Right renal cortex interstitium (tissue), 3 donors: ENCODE measurements at regions not wholly inside any gene's neighbourhood (a gene's known extent, or its start where the extent isn't known, plus 50 kb on each side); places are given as distances from the start of the nearest gene placed in this dataset.
"Not testable (repeated sequence)": the region's sequence is repeated elsewhere in the genome, so short reads cannot be mapped to it uniquely, and the experiment has no call there.

Experiments used
- DNase-seq, 3 donors: peaks; one replicate each; pipeline ENCODE4 v3.0.0-alpha.2; 2013; ENCODE audit warnings: low read depth in 3 of 3, low spot score in 2 of 3

- DNase-seq, result no peak
Observed at GRCh38 chr7:89770161-89770560, 384.1 kb upstream of the STEAP1 start.

GRCh38 chr7:89771003-89771636 lies 383.1 kb upstream of the STEAP1 start:
- no peak for DNase-seq

- no peak for DNase-seq
Observed at GRCh38 chr7:89772276-89772675, 382.0 kb upstream of the STEAP1 start.

GRCh38 chr7:89773611-89774010 lies 380.7 kb upstream of the STEAP1 start:
- DNase-seq, result no peak

- DNase-seq, result no peak
Observed at GRCh38 chr7:89775459-89775858, 378.8 kb upstream of the STEAP1 start.

GRCh38 chr7:89776980-89777379 lies 377.3 kb upstream of the STEAP1 start:
- DNase-seq, result no peak

GRCh38 chr7:89777499-89777898 lies 376.8 kb upstream of the STEAP1 start:
- no peak for DNase-seq

- DNase-seq, result no peak
Observed at GRCh38 chr7:89780291-89780690, 374.0 kb upstream of the STEAP1 start.

- no peak for DNase-seq
Observed at GRCh38 chr7:89796481-89796880, 357.8 kb upstream of the STEAP1 start.

GRCh38 chr7:89797965-89798598 lies 356.2 kb upstream of the STEAP1 start:
- DNase-seq, result no peak

- DNase-seq, result no peak
Observed at GRCh38 chr7:89798599-89798996, 355.7 kb upstream of the STEAP1 start.

GRCh38 chr7:89800761-89801160 lies 353.5 kb upstream of the STEAP1 start:
- DNase-seq, result no peak

GRCh38 chr7:89809291-89809690 lies 345.0 kb upstream of the STEAP1 start:
- no peak for DNase-seq

- no peak for DNase-seq
Observed at GRCh38 chr7:89813081-89813480, 341.2 kb upstream of the STEAP1 start.

- no peak for DNase-seq
Observed at GRCh38 chr7:89826121-89826520, 328.1 kb upstream of the STEAP1 start.

- DNase-seq, result no peak
Observed at GRCh38 chr7:89826557-89826956, 327.7 kb upstream of the STEAP1 start.

- DNase-seq, result no peak
Observed at GRCh38 chr7:89837515-89837914, 316.8 kb upstream of the STEAP1 start.

GRCh38 chr7:89839329-89839728 lies 314.9 kb upstream of the STEAP1 start:
- no peak for DNase-seq

- no peak for DNase-seq
Observed at GRCh38 chr7:89845952-89846351, 308.3 kb upstream of the STEAP1 start.

- DNase-seq, result no peak
Observed at GRCh38 chr7:89849052-89849451, 305.2 kb upstream of the STEAP1 start.

- not testable (repeated sequence) for DNase-seq
Observed at GRCh38 chr7:89857053-89857452, 297.2 kb upstream of the STEAP1 start.

GRCh38 chr7:89857767-89858166 lies 296.5 kb upstream of the STEAP1 start:
- DNase-seq, result no peak

- no peak for DNase-seq
Observed at GRCh38 chr7:89887489-89887888, 266.8 kb upstream of the STEAP1 start.
